Spleen (tissue), 11 donors: ENCODE measurements at regions not wholly inside any gene's neighbourhood (a gene's known extent, or its start where the extent isn't known, plus 50 kb on each side); places are given as distances from the start of the nearest gene placed in this dataset.

Experiments used
- DNase-seq: peaks from one replicate; pipeline ENCODE4 v3.0.0-alpha.2; 2020
- H3K27ac ChIP-seq, 8 donors: fragments of 200-600 bp; sonication (generic) in 7 of 8; 1 replicate in 4 of 8; 2 replicates in 4 of 8; pipeline versions ENCODE4 v1.5.0 to v1.8.0; 2016 to 2021; ENCODE audit warnings: inconsistent platforms in 4 of 8, mild to moderate bottlenecking in 4 of 8, moderate library complexity in 1 of 8
- H3K27me3 ChIP-seq, 7 donors: fragments of 200-600 bp; sonication (generic) in 6 of 7; replicated peaks in 1 of 7; 1 replicate in 4 of 7; 2 replicates in 3 of 7; pipeline versions ENCODE4 v1.5.0 to v1.8.0; 2016 to 2021; ENCODE audit warnings: inconsistent platforms in 3 of 7, mild to moderate bottlenecking in 1 of 7
- H3K36me3 ChIP-seq, 6 donors: fragments of 200-600 bp; sonication (generic) in 5 of 6; 1 replicate in 4 of 6; 2 replicates in 2 of 6; pipeline versions ENCODE4 v1.5.0 to v1.8.0; 2016 to 2021; ENCODE audit warnings: inconsistent platforms in 2 of 6
- H3K4me1 ChIP-seq, 6 donors: fragments of 200-600 bp; sonication (generic) in 5 of 6; 1 replicate in 3 of 6; 2 replicates in 3 of 6; pipeline versions ENCODE4 v1.5.0 to v1.8.0; 2016 to 2021; ENCODE audit warnings: inconsistent platforms in 3 of 6
- H3K4me3 ChIP-seq, 8 donors: fragments of 200-600 bp; sonication (generic) in 7 of 8; 1 replicate in 4 of 8; 2 replicates in 4 of 8; pipeline versions ENCODE4 v1.5.0 to v1.8.0; 2016 to 2021; ENCODE audit warnings: inconsistent platforms in 4 of 8, mild to moderate bottlenecking in 4 of 8, moderate library complexity in 2 of 8
- H3K9me3 ChIP-seq, 8 donors: fragments of 200-600 bp; sonication (generic) in 7 of 8; 1 replicate in 4 of 8; 2 replicates in 4 of 8; pipeline versions ENCODE4 v1.5.0 to v1.8.0; 2016 to 2021; ENCODE audit warnings: inconsistent platforms in 4 of 8
- CTCF ChIP-seq, 11 experiments: fragments of 200-600 bp in 7 of 11; fragments of 450-650 bp in 4 of 11; sonication (generic) in 4 of 11; IDR thresholded peaks in 8 of 11; conservative IDR thresholded peaks in 3 of 11; 1 replicate in 7 of 11; 2 replicates in 4 of 11; pipeline versions ENCODE4 v1.4.0 to v1.8.0; 2016 to 2021; ENCODE audit warnings: antibody characterized with exemption in 11 of 11, inconsistent platforms in 4 of 11, mild to moderate bottlenecking in 1 of 11
- POLR2A ChIP-seq, 3 donors: fragments of 450-650 bp; IDR thresholded peaks; one replicate each; pipeline ENCODE4 v1.5.1; 2017; ENCODE audit warnings: antibody characterized with exemption in 3 of 3, mild to moderate bottlenecking in 1 of 3
- POLR2AphosphoS5 ChIP-seq, 3 donors: sonication (generic); formaldehyde crosslinking; IDR thresholded peaks; one replicate each; pipeline ENCODE4 v1.5.1; 2017; ENCODE audit warnings: antibody characterized with exemption in 3 of 3
- WGBS, 5 donors: extraction: QIAGEN DNeasy Blood & Tissue Kit in 3 of 5; methylation state at CpG; one replicate each; pipeline versions ENCODE4 v1.1.5 to v1.1.7; 2013 to 2018; 5-methylcytosine and 5-hydroxymethylcytosine counted together
- intact Hi-C: fragments of 100-400 bp; cut with DNase I; formaldehyde crosslinking; loops from one replicate; pipeline ENCODE4 v1.15.0; 2023; ENCODE audit warnings: low total_unique reads
- donor health status: healthy with polysubstance abuse.
- donor health status: DM: no; HTN: no; CAD: no; lungs with moderate emphysema.
- donor health status: DM: no; HTN: no; CAD: no.
- donor health status: Bipolar disorder and iron deficiency.
- donor health status: healthy.
- donor health status: DM: no; HTN: no; CAD: no.
- donor health status: DM: yes; HTN: yes; CAD: no.

GRCh38 chr3:150148227-150148626, 177.5 kb upstream of the PFN2 start:
- 75 to 92% (median 84%) methylated on average over 5 of the region's 5 CpGs for WGBS, 5 donors
- no peaks in the 10 kb centered on the region for H3K4me1 ChIP-seq
- no peak overlapping the region for H3K4me3 ChIP-seq
- peaks cover 0 to 5% (median 0%) of the 10 kb centered on the region in 7 donors for H3K27me3 ChIP-seq
- no peak for TF ChIP-seq CTCF (IDR thresholded peaks at IDR 0.05 in 8 of 11, conservative IDR thresholded peaks at IDR 0.05 in 3 of 11)
- H3K27ac ChIP-seq, result no peak overlapping the region
- no peak for DNase-seq
- H3K9me3 ChIP-seq, result peaks cover 0 to 6% (median 0%) of the 10 kb centered on the region in 8 donors
- no peaks in the 10 kb centered on the region for H3K36me3 ChIP-seq
- intact Hi-C loops, result no loop called here

- 72 to 81% (median 75%) methylated on average over 5 of the region's 5 CpGs for WGBS, 5 donors
- H3K4me3 ChIP-seq, result no peak overlapping the region
- no peak for TF ChIP-seq POLR2A (IDR thresholded peaks at IDR 0.05)
- no peak for TF ChIP-seq POLR2AphosphoS5 (IDR thresholded peaks at IDR 0.05)
- no peak for TF ChIP-seq CTCF (IDR thresholded peaks at IDR 0.05 in 8 of 11, conservative IDR thresholded peaks at IDR 0.05 in 3 of 11)
- no peaks in the 10 kb centered on the region for H3K36me3 ChIP-seq
- no peak overlapping the region for H3K27ac ChIP-seq
- DNase-seq, result no peak
- intact Hi-C loops, result no loop called here
- no peaks in the 10 kb centered on the region for H3K4me1 ChIP-seq
- H3K9me3 ChIP-seq, result peaks cover 0 to 3% (median 0%) of the 10 kb centered on the region in 8 donors
- peaks cover 0 to 5% (median 0%) of the 10 kb centered on the region in 7 donors for H3K27me3 ChIP-seq
Observed at GRCh38 chr3:150147776-150148175, 177.1 kb upstream of the PFN2 start.

DNA sequence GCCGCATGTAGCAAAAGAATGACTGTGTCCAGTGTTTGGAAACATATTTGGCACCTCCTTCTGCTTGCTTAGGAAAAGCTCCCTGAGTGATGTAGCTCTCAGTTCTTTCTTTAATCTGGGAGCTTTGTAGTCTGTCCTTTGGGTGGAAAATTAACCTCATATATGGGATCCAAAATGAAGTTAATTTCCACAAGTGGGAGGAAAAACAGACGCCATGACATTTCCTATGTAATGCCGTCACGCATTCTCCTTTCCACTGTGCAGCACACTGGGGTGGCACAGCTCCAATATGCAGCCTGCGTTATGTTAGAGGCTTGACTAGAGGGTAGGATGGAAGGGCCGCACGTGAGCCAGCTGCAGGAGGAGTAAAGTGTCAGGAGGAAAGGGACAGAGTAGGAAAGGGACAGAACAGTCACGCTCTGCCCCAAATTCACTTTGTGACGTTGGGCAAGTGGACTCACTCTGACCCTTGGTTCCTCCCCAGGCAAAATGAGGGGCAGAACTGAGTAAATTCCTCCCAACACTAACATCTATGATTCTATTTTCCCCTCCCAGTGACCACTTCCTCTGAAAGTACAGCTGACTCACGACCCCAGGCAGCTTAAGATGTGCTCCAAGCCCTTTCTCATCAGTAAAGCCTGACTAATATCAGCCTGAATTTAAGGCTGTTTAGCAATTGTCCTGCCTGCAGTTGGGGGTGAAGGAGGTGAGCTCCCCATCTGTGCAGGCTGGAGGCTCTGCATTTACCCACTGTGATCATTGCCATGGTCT, 176.5 kb upstream of the PFN2 start:
- Histone ChIP-seq H3K4me3 (no peak overlapping the region), H3K9me3 (no peaks in the 10 kb centered on the region), H3K36me3 (no peaks in the 10 kb centered on the region), H3K27ac (no peak overlapping the region), H3K4me1 (no peaks in the 10 kb centered on the region), H3K27me3 (peaks cover 0 to 3% (median 0%) of the 10 kb centered on the region in 7 donors)
- TF ChIP-seq POLR2A (IDR thresholded peaks at IDR 0.05) (no peak), POLR2AphosphoS5 (IDR thresholded peaks at IDR 0.05) (no peak), CTCF (IDR thresholded peaks at IDR 0.05 in 8 of 11, conservative IDR thresholded peaks at IDR 0.05 in 3 of 11) (no peak)
- WGBS, 5 donors, result 66 to 69% (median 68%) methylated on average over 10 of the region's 10 CpGs
- no peak for DNase-seq
- intact Hi-C loops, result no loop called here

DNA sequence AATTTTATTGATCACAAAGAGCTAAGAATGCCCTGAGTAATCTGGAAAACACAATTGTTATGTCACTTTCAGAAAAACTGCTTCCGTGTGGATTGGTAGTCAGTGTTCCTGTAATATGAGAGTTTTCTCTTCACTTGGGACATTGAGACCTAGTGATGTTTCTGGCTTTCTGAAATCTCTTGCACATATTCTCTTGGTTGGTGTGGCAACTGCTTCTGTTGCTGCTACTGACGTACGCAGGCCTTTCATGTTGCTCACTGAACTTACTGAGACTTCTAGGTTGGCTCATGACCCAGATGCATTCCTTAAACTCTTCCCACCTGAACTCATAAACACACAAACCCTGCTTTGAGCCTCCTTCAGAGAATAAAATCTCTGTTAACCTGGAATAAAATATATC, 175.0 kb upstream of the PFN2 start:
- no peak for DNase-seq
- H3K9me3 ChIP-seq, result no peaks in the 10 kb centered on the region
- no peak overlapping the region for H3K27ac ChIP-seq
- TF ChIP-seq CTCF (IDR thresholded peaks at IDR 0.05 in 8 of 11, conservative IDR thresholded peaks at IDR 0.05 in 3 of 11) (no peak), POLR2AphosphoS5 (IDR thresholded peaks at IDR 0.05) (no peak), POLR2A (IDR thresholded peaks at IDR 0.05) (no peak)
- intact Hi-C loops, result no loop called here
- no peaks in the 10 kb centered on the region for H3K27me3 ChIP-seq
- H3K4me1 ChIP-seq, result no peaks in the 10 kb centered on the region
- H3K36me3 ChIP-seq, result no peaks in the 10 kb centered on the region
- no peak overlapping the region for H3K4me3 ChIP-seq
- 91 to 99% (median 92%) methylated on average over 3 of the region's 3 CpGs for WGBS, 5 donors
